Activated CD4-positive, alpha-beta T cell treated with anti-CD3 and anti-CD28 coated beads, Interleukin-2, amount 50 U/mL, for 1 hour (primary cell): ENCODE measurements at regions not wholly inside any gene's neighbourhood (a gene's known extent, or its start where the extent isn't known, plus 50 kb on each side); places are given as distances from the start of the nearest gene placed in this dataset.
"Not testable (repeated sequence)": the region's sequence is repeated elsewhere in the genome, so short reads cannot be mapped to it uniquely, and the experiment has no call there.

Experiments used
- DNase-seq: peaks from one replicate; pipeline ENCODE4 v3.0.0-alpha.2; 2020

DNA sequence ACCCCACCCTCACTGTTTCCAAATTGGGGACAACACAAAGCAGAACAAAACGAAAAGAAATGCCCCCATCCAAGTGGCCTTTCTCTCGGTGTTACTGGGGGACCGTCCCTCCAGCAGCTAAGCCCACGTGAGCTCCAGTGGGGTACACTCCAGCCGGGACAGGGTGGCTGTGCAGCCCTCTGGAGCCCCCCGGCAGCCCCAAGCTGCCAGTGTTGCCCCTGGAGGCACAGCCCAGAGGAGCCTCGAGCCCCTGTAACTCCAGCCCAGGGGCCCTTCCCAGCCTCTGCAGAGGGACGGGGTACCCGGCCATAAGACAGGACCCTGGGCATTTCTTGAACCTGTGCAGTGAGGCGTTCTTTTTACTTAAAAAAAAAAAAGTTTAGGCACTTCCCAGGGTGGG, 124.5 kb upstream of the KCTD7 start:
- DNase-seq = no peak

DNA sequence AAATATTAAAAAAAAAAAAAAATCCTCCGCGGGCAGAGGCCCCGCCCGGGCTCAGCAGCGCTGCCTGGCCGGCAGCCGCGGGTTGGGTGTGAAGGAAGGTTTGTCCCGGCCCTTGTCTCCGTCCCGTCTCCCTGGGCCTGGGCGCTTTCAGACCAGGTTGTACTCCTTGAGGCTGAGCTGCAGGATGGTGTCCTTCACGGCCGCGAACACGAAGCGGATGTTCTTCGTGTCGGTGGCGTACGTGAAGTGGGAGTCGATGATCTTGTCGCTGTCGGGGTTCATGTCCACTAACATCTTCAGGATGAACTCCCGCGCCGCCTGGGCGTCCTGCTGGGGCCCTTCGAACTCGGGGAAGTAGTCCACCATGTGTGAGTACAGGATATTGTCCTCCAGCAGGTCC, 123.7 kb upstream of the KCTD7 start:
- no peak for DNase-seq

DNA sequence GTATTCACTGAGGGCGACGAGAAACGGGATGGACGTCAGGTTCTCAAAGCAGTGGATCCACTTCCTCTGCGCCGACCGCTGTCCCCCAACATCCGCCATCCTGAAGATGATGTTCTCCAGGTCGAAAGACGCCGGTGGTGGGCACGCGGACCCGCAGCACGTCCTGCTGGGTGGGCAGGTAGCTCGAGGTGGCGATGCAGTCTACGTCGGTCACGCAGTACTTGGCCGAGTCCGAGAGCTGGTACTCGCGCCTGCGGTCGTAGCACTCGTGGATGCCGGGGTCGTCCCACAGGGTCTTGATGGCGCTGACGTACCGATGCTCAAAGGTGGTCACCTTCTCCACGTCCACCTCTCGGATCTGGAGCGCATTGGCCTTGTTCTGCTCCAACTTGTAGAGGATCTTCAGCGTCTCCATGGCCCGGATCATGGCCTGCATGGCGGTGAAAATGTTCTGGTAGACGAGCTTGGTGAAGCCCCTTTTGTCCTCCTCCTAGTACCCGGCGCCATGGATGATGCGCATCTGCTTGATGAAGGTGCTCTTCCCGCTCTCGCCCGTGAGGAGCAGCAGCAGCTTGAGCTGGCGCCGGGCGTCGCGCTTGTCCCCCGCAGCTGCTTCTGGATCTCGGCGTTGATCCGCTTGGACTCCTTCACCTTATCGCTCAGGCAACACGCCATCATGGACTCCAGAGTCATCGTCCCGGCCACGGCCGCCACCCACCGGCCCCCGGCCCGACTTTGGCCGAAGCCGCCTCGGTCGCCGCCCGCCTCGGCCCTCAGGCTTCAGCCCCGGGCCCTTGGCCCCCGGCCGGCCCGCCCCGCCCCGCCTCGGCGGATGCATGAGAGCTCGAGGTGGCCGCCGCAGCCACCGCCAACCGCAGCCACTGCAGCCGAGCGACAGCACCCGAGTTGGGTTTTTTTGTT, 122.9 kb upstream of the KCTD7 start:
- DNase-seq = peak; percentile 16

DNA sequence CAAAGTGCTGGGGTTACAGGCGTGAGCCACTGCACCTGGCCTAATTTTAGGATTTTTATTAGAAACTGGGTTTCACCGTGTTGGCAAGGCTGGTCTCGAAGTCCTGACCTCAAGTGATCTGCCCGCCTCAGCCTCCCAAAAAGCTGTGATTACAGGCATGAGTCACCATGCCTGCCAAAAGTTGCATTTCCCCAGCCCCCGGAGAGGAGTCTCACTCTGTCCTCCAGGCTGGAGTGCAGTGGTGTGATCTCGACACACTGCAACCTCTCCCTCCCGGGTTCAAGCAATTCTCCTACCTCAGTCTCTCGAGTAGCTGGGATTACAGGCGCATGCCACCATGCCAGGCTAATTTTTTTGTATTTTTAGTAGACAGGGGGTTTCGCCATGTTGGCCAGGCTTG, 122.0 kb upstream of the KCTD7 start:
- not testable (repeated sequence) for DNase-seq

DNA sequence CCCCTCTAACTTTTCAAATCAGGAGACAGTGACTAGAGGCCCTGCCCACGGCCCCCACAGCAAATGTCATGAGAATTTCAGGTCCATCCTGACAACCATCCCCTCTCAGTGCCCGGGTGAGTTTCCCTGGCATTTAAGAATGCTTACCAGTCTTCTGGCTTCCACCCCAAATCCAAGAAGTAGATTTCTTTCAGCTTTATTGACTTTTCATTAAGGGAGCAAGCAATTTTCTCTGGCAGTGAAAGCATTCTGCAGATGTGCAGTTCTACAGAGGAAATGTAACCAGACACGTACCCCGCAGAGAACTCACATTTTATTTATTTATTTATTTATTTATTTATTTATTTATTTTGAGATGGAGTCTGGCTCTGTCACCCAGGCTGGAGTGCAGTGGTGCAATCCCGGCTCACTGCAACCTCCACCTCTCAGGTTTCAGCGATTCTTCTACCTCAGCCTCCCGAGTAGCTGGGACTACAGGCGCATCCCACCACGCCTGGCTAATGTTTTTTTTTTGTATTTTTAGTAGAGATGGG, 120.9 kb upstream of the KCTD7 start:
- DNase-seq = no peak

DNA sequence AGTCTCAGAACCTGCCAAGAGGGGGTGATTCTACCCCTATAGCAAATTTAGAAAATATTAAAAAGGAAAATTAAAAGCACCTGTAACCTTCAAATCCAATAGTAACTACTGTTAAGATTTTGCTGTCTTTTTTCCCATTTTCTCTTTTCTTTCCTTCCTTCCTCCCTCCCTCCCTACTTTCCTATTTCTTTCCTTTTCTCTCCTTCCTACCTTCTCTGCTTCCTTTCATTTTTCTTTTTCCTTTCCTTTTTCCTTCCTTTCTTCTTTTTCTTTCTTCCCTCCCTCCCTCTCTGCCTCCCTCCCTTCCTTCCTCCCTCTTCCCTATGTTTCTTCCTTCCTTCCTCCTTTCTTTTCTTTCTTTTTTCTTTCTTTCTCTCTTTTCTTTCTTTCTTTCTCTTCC, 120.2 kb upstream of the KCTD7 start:
- no peak for DNase-seq

DNA sequence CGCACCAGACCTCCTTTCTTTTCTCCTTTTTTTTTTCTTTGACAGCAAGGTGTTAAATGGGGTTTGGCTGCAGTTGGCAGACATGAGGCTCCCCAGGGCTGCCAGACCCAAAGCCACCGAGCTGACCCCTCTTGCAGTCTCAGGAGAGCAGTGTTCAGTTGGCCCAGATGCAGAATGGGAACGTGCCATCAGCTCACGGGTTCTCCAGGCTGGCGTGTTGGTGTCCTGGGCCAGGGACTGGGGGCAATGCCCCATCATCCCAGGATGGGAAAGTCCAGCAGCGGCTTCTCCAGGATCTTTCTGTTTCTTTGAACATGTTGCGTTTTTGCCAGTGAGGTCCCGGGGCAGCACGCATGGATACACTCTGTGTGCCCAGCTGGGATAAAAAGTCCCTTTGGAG, 114.6 kb upstream of the KCTD7 start:
- DNase-seq = no peak

DNA sequence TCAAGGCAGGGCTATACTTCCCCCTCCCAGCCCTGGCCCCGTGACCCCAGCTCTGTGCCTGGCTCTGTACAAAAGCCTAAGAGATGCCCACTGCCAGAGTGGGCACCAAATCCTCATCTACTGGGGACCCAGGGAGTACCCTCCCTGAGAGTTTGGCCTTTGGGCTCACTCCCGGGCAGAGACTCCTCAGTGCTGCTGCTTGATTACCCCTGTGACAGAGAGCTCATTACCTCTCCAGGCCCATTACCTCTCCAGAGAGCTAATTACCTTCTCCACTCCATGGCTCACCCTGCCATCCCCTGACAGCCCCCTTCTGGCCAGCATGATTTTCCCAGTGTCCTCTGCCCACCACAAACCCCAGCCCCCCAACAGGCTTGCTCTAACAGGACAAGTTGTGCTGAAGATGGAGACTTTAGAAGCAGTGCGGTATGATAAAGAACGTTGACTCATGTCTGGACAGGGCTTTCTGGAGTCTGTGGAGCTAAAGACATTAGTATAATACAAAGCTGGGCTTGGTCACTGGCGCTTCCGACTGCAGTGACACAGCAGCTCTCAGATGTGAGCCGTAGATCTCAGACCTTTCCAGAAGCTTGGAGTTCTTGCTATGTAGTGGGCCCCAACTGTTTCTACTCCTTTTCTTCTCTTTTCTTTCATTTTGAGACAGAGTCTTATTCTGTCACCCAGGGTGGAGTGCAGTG, 111.3 kb upstream of the KCTD7 start:
- no peak for DNase-seq

DNA sequence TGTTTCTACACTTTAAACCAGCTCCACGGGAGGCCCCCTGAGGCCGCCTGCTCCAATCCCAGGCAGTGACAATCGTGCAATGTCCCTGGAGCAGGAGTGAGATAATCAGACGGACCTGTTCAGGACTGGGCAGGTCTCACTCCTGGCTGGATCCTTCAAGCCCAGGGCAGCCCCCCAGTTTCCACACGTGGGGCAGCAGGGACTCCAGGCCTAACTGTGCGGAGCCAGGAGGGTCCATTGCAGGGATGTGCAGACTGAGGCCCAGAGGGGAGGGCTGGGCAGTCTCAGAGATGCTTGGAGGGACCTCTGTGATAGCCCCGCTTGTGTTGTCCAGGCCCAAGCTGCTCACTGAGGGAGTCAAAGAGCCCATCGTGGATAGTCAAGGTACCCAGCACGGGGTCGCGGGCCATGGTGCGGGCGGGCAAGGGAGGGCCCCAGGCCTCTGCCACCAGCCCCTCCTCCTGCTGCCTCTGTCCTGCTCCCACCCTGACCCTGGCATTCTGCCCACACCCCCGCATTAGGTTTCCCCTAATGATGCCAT, 110.5 kb upstream of the KCTD7 start:
- no peak for DNase-seq

DNA sequence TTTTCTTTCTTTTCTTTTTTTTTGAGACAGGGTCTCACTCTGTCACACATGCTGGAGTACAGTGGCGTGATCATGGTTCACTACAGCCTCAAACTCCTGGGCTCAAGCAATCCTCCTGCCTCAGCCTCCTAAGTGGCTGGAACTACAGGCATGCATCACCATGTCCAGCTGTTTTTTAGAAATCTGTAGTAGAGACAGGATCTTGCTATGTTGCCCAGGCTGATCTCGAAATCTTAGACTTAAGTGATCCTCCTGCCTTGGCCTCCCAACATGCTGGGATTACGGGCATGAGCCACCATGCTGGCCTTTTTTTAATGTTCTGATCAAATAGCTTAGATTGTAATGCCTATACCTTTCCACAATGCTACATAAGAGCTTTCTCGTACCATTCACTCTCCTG, 107.0 kb upstream of the KCTD7 start:
- DNase-seq = no peak

DNA sequence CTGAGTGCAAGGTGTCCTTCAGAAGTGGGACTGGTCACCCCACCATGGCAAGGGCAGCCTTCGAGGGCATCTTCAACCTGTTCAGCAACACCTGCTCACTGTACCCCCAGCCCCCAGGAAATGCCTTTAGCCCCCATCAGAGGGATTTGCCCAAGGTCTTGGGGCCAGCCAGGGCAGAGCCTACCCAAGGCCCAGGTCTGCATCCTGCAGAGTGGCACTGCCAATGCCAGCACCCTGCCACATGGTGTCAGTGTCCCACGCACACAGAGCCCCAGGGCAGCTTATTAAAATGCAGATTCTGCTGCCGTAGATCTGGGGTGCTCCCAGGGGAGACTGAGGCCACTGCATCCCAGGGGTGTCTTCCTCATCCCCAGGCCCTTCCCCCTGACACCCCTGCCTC, 106.2 kb upstream of the KCTD7 start:
- no peak for DNase-seq

DNA sequence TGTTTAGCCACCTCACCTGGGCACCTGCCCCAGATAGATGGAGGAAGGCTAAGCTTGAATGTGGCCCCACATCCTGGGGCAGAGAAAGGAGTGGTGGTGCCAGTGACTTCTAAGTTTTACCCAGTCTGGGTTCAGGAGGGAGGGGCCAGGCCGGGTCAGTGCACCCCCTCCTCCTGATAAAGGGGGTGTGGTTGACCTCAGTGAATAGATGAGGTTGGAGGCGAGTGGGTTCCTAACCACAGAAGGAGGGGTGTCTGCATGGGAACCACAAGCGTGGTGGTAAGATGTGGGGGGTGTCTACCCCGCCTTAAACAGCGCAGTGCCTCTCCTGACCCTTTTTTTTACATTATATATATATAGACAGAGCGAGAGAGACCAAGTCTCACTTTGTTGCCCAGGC, 105.3 kb upstream of the KCTD7 start:
- DNase-seq = no peak

DNA sequence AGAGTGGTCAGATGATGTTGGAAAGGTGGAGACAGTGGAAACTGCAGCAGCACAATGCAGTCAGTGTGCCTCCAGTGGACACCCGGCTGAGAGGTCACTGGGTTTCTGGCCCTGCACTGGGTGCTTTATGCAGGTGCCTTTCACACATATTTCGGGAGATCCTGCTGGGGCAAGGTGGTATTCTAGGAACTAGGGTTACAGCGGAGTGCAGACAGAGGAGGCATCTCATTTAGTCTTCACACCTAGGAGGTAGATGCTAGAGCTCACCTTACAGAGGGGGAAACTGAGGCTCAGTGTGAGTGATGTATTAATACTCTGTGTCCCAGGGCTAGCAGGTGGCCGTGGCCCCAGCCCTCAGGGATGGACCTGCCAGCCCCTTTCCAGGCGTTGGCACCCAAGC, 103.9 kb upstream of the KCTD7 start:
- DNase-seq = no peak

DNA sequence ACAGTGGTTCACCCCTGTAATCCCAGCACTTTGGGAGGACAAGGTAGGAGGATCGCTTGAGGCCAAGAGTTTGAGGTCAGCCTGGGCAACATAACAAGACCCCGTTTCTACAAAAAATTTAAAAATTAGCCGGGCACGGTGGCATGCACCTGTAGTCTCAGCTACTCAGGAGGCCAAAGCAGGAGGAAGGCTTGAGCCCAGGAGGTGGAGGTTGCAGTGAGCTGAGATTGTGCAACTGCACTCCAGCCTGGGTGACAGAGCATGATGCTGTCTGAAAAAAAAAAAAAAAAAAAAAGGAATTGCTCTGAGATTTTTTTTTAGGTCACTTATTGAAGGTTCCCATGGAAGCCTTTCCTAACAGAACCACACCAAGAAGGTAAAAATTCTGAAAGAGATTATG, 101.9 kb upstream of the KCTD7 start:
- DNase-seq = not testable (repeated sequence)

DNA sequence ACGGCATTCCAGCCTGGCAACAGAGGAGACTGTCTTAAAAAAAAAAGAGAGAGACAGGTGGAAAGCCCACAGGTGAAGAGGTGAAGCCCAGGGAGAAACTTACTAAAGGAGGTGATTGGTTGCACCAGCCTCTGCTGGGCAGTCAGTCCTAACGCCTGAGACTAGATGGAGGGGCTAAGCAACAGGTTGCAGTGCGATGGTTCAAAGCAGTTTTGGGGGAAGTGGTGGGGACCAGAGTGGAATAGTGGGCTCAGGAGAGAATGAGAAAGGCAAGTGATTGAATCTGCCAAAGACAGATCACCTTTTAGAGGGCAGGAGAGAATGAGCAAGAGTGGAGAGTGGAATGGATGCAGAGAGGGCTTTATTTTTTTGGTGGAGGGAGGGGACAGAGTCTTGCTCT, 100.0 kb upstream of the KCTD7 start:
- DNase-seq = no peak

DNA sequence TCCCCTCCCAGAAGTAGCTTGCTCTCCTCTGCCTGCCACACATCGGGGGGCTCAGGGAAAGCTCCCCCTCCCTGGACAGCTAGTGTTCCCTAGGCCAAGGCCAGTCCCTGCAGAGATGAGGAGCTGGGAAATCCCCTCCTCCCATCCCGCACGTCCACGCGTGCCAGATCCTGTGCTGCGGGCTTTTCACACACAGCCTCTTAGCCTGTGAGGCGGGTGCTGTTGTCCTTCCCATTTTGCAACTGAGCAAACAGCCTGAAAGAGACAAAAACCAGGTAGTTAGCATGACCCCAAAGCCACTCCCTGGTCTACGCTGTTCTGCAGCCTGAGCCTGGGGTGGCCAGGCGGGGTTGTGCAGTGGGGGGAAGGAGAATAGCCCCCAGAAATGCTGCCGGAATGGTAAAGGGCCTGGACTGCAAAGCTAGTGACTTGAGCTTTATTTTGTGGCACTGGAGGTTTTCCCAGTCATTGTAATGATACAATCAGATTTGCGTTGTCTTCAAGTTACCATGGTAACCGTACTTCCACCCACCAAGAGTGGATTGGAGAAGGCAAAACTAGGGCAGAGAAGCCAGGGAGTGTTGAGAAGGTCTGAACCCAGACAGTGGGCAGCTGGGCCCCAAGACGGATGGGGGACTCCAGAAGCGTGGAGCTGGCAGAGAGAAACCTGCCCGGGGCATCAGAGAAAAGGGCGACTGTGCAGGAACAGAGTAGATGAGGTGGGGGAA, 98.6 kb upstream of the KCTD7 start:
- DNase-seq = no peak

DNA sequence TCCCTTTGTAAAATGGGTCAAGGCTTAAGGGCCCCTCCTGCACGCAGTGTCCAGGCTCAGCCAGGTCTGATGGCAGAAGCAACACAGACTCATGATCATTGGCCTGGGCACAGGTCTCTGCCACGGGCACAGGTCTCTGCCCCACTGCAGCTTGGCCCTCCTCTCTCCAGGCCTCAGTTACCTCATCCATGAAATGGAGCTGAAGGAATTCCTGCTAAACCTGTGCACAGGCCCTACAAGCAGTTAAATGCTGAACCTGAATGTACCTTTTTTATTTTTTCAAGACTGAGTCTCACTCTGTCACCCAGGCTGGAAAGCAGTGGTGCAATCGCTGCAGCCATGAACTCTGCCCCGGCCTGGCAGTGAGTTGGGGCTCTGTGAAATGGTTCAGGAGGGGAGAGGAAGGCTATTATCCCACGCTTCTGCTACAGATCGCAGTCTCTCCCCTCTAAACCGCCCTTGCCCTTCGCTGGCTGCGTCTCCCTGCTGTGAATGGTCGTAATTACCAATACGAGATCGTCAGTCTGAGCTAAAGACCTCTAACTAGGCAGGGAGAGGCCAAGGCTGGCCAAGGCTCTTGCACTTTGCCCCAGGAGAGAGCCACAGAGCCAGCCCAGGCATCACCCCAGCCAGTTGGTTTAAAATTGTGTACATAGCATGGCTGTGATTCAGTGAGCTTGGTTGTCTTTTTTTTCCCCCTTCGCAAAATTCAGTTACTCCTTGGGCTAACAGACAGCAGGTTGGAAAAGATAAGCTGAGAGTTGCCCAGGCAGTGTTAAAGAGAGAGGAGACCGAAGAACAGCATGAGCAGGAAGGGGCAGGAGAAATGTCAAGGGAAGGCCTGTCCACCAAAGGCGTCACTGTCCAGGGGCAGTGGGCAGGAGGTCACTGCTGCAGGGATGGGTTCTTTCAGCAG, 93.0 kb upstream of the KCTD7 start:
- DNase-seq = no peak

DNA sequence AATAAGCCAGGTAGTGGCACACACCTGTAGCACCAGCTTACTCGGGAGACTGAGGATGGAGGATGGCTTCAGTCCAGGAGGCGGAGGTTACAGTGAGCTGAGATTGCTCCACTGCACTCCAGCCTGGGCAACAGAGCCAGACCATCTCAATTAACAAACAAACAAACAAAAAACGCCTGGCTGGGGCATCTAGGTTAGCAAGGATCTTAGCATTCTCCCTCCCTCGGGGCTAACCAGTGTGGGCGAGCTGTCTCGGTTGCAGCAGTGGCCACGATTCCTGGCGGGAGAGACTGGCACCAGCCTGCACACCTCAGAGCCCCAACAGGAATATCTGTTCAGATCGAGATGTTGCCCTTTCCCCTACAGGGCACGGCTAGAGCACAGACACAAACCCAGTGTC, 91.3 kb upstream of the KCTD7 start:
- no peak for DNase-seq

DNA sequence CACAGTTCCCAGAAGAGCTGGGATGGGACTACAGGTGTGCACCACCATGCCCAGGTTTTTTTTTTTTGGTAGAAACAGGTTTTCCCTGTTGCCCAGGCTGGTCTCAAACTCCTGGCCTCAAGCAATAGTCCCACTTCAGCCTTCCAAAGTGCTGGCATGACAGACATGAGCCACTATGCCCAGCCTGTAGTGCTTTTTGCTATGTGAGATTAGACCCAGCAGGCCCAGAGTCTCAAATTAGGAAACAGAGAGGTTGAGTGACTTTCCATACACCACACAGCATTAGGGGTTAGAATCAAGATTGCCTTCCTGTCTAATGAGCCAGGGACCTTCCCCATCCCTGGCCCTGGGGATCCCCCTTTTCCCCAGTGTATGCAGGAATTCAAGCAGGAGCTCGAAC, 90.8 kb upstream of the KCTD7 start:
- no peak for DNase-seq

DNA sequence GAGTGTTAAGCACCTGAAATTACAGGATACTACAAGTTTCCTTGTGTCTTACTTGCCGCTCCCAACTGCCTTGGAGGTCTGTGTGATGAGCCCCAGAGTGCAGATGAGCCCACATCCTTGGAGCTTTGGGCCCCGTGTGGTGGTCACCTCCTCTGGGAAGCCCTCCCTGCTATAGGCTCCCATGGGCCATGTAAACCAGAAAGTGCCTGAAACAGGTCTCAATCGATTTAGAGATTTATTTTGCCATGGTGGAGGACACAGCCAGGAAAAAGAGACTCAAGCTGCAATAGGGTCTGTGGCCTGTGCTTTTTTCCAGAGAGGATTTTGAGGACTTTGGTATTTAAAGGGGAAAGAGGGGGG, 89.4 kb upstream of the KCTD7 start:
- no peak for DNase-seq

DNA sequence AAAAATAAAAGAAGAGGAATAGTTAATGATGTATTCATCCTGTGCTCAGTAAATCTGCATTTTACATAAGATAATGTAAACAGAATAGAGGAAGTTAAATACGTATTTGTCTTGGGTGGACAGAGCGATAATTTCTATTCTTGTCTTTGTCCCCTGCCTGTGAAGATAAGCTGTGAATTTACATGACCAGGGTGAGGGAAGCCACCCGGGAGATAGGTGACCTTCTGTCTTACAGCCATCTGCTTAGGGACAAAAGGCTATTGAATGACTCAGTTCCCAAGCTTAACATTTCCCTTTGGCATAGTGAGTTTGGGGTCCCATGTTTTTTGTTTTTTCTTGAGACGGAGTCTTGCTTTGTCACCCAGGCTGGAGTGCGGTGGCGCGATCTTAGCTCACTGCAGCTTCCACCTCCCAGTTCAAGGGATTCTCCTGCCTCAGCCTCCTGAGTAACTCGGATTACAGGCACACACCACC, 88.7 kb upstream of the KCTD7 start:
- no peak for DNase-seq

DNA sequence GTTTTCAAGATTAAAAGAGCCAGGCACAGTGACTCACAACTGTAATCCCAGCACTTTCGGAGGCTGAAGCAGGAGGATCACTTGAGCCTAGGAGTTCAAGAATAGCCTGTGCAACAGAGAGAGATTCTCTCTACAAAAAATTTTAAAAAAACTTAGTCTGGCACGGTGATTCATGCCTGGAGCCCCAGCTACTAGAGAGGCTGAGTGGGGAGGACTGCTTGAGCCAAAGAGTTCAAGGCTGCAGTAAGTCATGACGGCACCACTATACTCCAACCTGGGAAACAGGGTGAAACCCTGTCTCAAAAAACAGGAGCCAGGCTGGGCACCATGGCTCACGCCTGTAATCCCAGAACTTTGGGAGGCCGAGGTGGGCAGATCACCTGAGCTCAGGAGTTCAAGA, 86.6 kb upstream of the KCTD7 start:
- no peak for DNase-seq
